ENCODE measurements at regions not wholly inside any gene's neighbourhood (a gene's known extent, or its start where the extent isn't known, plus 50 kb on each side); places are given as distances from the start of the nearest gene placed in this dataset.

- H3K4me3 ChIP-seq (replicated peaks in 1 of 2; ENCODE audit: low read depth in 2 of 2, low read length in 2 of 2) = no peak overlapping the region
- peak; percentile 22 for TF ChIP-seq CTCF (IDR thresholded peaks at IDR 0.05; ENCODE audit: low read depth, low read length)
- DNase-seq (ENCODE audit: low read depth in 2 of 2) = peak; percentile 59 to 86
Measured at GRCh38 chr6:142693441-142693840, 251.5 kb downstream of the HIVEP2 start.

- no peak overlapping the region for H3K4me3 ChIP-seq (replicated peaks in 1 of 2; ENCODE audit: low read depth in 2 of 2, low read length in 2 of 2)
- TF ChIP-seq CTCF (IDR thresholded peaks at IDR 0.05; ENCODE audit: low read depth, low read length) = no peak
- DNase-seq (ENCODE audit: low read depth in 2 of 2) = peak; percentile 38 to 61
Measured at GRCh38 chr6:142694054-142694453, 250.9 kb downstream of the HIVEP2 start.

GRCh38 chr6:142695016-142695415 lies 250.0 kb downstream of the HIVEP2 start:
- TF ChIP-seq CTCF (IDR thresholded peaks at IDR 0.05; ENCODE audit: low read depth, low read length) = no peak
- H3K4me3 ChIP-seq (replicated peaks in 1 of 2; ENCODE audit: low read depth in 2 of 2, low read length in 2 of 2) = no peak overlapping the region
- peak in 1 of 2 donors; percentile 36 for DNase-seq (ENCODE audit: low read depth in 2 of 2)

GRCh38 chr6:142696123-142697000 lies 248.6 kb downstream of the HIVEP2 start:
- no peak overlapping the region for H3K4me3 ChIP-seq (replicated peaks in 1 of 2; ENCODE audit: low read depth in 2 of 2, low read length in 2 of 2)
- no peak for TF ChIP-seq CTCF (IDR thresholded peaks at IDR 0.05; ENCODE audit: low read depth, low read length)
- DNase-seq (ENCODE audit: low read depth in 2 of 2) = peak in 1 of 2 donors; percentile 39

- no peak overlapping the region for H3K4me3 ChIP-seq (replicated peaks in 1 of 2; ENCODE audit: low read depth in 2 of 2, low read length in 2 of 2)
- DNase-seq (ENCODE audit: low read depth in 2 of 2) = no peak
- no peak for TF ChIP-seq CTCF (IDR thresholded peaks at IDR 0.05; ENCODE audit: low read depth, low read length)
Measured at GRCh38 chr6:142697001-142697335, 248.0 kb downstream of the HIVEP2 start.

- no peak for TF ChIP-seq CTCF (IDR thresholded peaks at IDR 0.05; ENCODE audit: low read depth, low read length)
- no peak overlapping the region for H3K4me3 ChIP-seq (replicated peaks in 1 of 2; ENCODE audit: low read depth in 2 of 2, low read length in 2 of 2)
- peak in 1 of 2 donors; percentile 43 for DNase-seq (ENCODE audit: low read depth in 2 of 2)
Measured at GRCh38 chr6:142697922-142698321, 247.1 kb downstream of the HIVEP2 start.

All from cardiac fibroblast (primary cell).